ENCODE measurements at regions not wholly inside any gene's neighbourhood (a gene's known extent, or its start where the extent isn't known, plus 50 kb on each side); places are given as distances from the start of the nearest gene placed in this dataset.

- TF ChIP-seq, protein P1, sequence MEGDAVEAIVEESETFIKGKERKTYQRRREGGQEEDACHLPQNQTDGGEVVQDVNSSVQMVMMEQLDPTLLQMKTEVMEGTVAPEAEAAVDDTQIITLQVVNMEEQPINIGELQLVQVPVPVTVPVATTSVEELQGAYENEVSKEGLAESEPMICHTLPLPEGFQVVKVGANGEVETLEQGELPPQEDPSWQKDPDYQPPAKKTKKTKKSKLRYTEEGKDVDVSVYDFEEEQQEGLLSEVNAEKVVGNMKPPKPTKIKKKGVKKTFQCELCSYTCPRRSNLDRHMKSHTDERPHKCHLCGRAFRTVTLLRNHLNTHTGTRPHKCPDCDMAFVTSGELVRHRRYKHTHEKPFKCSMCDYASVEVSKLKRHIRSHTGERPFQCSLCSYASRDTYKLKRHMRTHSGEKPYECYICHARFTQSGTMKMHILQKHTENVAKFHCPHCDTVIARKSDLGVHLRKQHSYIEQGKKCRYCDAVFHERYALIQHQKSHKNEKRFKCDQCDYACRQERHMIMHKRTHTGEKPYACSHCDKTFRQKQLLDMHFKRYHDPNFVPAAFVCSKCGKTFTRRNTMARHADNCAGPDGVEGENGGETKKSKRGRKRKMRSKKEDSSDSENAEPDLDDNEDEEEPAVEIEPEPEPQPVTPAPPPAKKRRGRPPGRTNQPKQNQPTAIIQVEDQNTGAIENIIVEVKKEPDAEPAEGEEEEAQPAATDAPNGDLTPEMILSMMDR (IDR thresholded peaks at IDR 0.05): no peak
- TF ChIP-seq EZH2 (IDR thresholded peaks at IDR 0.05; ENCODE audit: borderline replicate concordance, insufficient read depth, low read depth, low read length, poor library complexity, severe bottlenecking): no peak
Observed at GRCh38 chr10:90032519-90032918, 331.1 kb downstream of the KIF20B start.

All from B cell (primary cell).